ENCODE measurements at regions not wholly inside any gene's neighbourhood (a gene's known extent, or its start where the extent isn't known, plus 50 kb on each side); places are given as distances from the start of the nearest gene placed in this dataset.

- TF ChIP-seq CTCF (IDR thresholded peaks at IDR 0.05), result no peak
- DNase-seq, result no peak
- Mint-ChIP-seq H3K9me3 (no peaks in the 10 kb centered on the region), H3K4me3 (no peak overlapping the region), H3K27ac (no peak overlapping the region), H3K4me1 (ENCODE audit: low read depth) (no peaks in the 10 kb centered on the region), H3K27me3 (peaks cover 20% of the 10 kb centered on the region), H3K36me3 (ENCODE audit: low read depth) (no peaks in the 10 kb centered on the region)
- Histone ChIP-seq H3K9me3 (ENCODE audit: control insufficient read depth in 1 of 2, insufficient read depth in 1 of 2, low read length in 2 of 2) (no peaks in the 10 kb centered on the region), H3K27me3 (ENCODE audit: control insufficient read depth in 1 of 2, insufficient read depth in 2 of 2, low read length in 2 of 2) (peaks cover 0 to 21% of the 10 kb centered on the region in 2 experiments), H3K4me1 (ENCODE audit: insufficient read depth, low read length) (no peaks in the 10 kb centered on the region), H3K36me3 (ENCODE audit: insufficient read depth, low read length) (no peaks in the 10 kb centered on the region), H3K27ac (ENCODE audit: low read depth in 1 of 2, low read length in 2 of 2) (no peak overlapping the region), H3K4me3 (ENCODE audit: low read length) (no peak overlapping the region)
- no peak for ATAC-seq (ENCODE audit: poor library complexity)
- ChIA-PET CTCF (no interaction called here), POLR2A (no interaction called here)
- intact Hi-C loops (cut with DNase I, micrococcal nuclease), result no loop called here
These were observed 120.8 kb upstream of the CDCA7L start for GRCh38 chr7:22066522-22066921.

GRCh38 chr7:22064816-22065215 is 119.1 kb upstream of the CDCA7L start:
- no peak for DNase-seq
- Mint-ChIP-seq H3K27me3 (peaks cover 19% of the 10 kb centered on the region), H3K36me3 (ENCODE audit: low read depth) (no peaks in the 10 kb centered on the region), H3K4me1 (ENCODE audit: low read depth) (no peaks in the 10 kb centered on the region), H3K27ac (no peak overlapping the region), H3K4me3 (no peak overlapping the region), H3K9me3 (no peaks in the 10 kb centered on the region)
- Histone ChIP-seq H3K4me3 (ENCODE audit: low read length) (no peak overlapping the region), H3K27ac (ENCODE audit: low read depth in 1 of 2, low read length in 2 of 2) (no peak overlapping the region), H3K4me1 (ENCODE audit: insufficient read depth, low read length) (no peaks in the 10 kb centered on the region), H3K36me3 (ENCODE audit: insufficient read depth, low read length) (no peaks in the 10 kb centered on the region), H3K9me3 (ENCODE audit: control insufficient read depth in 1 of 2, insufficient read depth in 1 of 2, low read length in 2 of 2) (no peaks in the 10 kb centered on the region), H3K27me3 (ENCODE audit: control insufficient read depth in 1 of 2, insufficient read depth in 2 of 2, low read length in 2 of 2) (peaks cover 0 to 21% of the 10 kb centered on the region in 2 experiments)
- ChIA-PET POLR2A (interaction anchor here (0.7 kb wide), 1 partner anchor 11 kb away, joined by 3 read pairs; no protein-coding TSS in a partner anchor), CTCF (no interaction called here)
- intact Hi-C loops (cut with DNase I, micrococcal nuclease), result no loop called here
- TF ChIP-seq CTCF (IDR thresholded peaks at IDR 0.05), result no peak
- ATAC-seq (ENCODE audit: poor library complexity), result no peak

GRCh38 chr7:22061775-22062174 is 116.1 kb upstream of the CDCA7L start:
- Histone ChIP-seq H3K36me3 (ENCODE audit: insufficient read depth, low read length) (no peaks in the 10 kb centered on the region), H3K4me3 (ENCODE audit: low read length) (no peak overlapping the region), H3K27me3 (ENCODE audit: control insufficient read depth in 1 of 2, insufficient read depth in 2 of 2, low read length in 2 of 2) (peaks cover 2 to 15% of the 10 kb centered on the region in 2 experiments), H3K9me3 (ENCODE audit: control insufficient read depth in 1 of 2, insufficient read depth in 1 of 2, low read length in 2 of 2) (no peaks in the 10 kb centered on the region), H3K4me1 (ENCODE audit: insufficient read depth, low read length) (no peaks in the 10 kb centered on the region), H3K27ac (ENCODE audit: low read depth in 1 of 2, low read length in 2 of 2) (no peak overlapping the region)
- Mint-ChIP-seq H3K9me3 (no peaks in the 10 kb centered on the region), H3K27me3 (peaks cover 21% of the 10 kb centered on the region), H3K27ac (no peak overlapping the region), H3K4me1 (ENCODE audit: low read depth) (no peaks in the 10 kb centered on the region), H3K36me3 (ENCODE audit: low read depth) (no peaks in the 10 kb centered on the region), H3K4me3 (no peak overlapping the region)
- TF ChIP-seq CTCF (IDR thresholded peaks at IDR 0.05), result no peak
- CTCF ChIA-PET, result no interaction called here
- POLR2A ChIA-PET, result no interaction called here
- intact Hi-C loops (cut with DNase I, micrococcal nuclease), result no loop called here
- ATAC-seq (ENCODE audit: poor library complexity), result no peak
- DNase-seq, result no peak
